Calu3 (cell line): ENCODE measurements at regions not wholly inside any gene's neighbourhood (a gene's known extent, or its start where the extent isn't known, plus 50 kb on each side); places are given as distances from the start of the nearest gene placed in this dataset.

Source experiments
- BruUV-seq: library from RNA; stranded (reverse); fragments of 400-500 nt; replicated peaks from 2 replicates; lab custom pipeline; 2021; lab: Mats Ljungman, UMichigan
- CTCF ChIA-PET: fragments of 300-600 bp; sonication (Branson Sonifier 250); formaldehyde crosslinking; loops from one replicate; lab custom pipeline; 2022; ENCODE audit warnings: antibody characterized with exemption; lab: Charles Lee
- DNase-seq: peaks from one replicate; pipeline ENCODE4 v3.0.0; 2022
- H3K27ac Mint-ChIP-seq: one replicate; pipeline ENCODE4 v1.8.0; 2022; ENCODE audit warnings: mixed read lengths; ENCODE audit not compliant: unreplicated experiment
- H3K27me3 Mint-ChIP-seq: one replicate; pipeline ENCODE4 v1.8.0; 2022; ENCODE audit warnings: mixed read lengths; ENCODE audit not compliant: unreplicated experiment
- H3K36me3 Mint-ChIP-seq: one replicate; pipeline ENCODE4 v1.8.0; 2022; ENCODE audit warnings: mild to moderate bottlenecking, moderate library complexity, mixed read lengths; ENCODE audit not compliant: insufficient read depth, unreplicated experiment
- H3K4me1 Mint-ChIP-seq: one replicate; pipeline ENCODE4 v1.8.0; 2022; ENCODE audit warnings: mild to moderate bottlenecking, low read depth, mixed read lengths; ENCODE audit not compliant: unreplicated experiment
- H3K4me3 Mint-ChIP-seq: one replicate; pipeline ENCODE4 v1.8.0; 2022; ENCODE audit warnings: mild to moderate bottlenecking, low read depth, moderate library complexity, mixed read lengths; ENCODE audit not compliant: unreplicated experiment
- H3K9me3 Mint-ChIP-seq: one replicate; pipeline ENCODE4 v1.8.0; 2022; ENCODE audit warnings: low read depth, mixed read lengths; ENCODE audit not compliant: unreplicated experiment
- intact Hi-C: fragments of 100-400 bp; cut with micrococcal nuclease; formaldehyde crosslinking; loops from one replicate; pipeline ENCODE4 v1.10.0; 2022; ENCODE audit not compliant: unreplicated experiment
- TF ChIP-seq, protein P1 (sequence below): fragments of 200-600 bp; IDR thresholded peaks from one replicate; pipeline ENCODE4 v1.8.0; 2022; ENCODE audit warnings: antibody characterized with exemption; ENCODE audit not compliant: unreplicated experiment

GRCh38 chr13:111537115-111537728 is 216.8 kb downstream of the TEX29 start:
- H3K9me3 Mint-ChIP-seq = no peaks in the 10 kb centered on the region
- intact Hi-C loops = no loop called here
- H3K4me3 Mint-ChIP-seq = no peak overlapping the region
- no TSS peak for BruUV-seq
- no peak overlapping the region for H3K27ac Mint-ChIP-seq
- DNase-seq = no peak
- no peaks in the 10 kb centered on the region for H3K36me3 Mint-ChIP-seq
- TF ChIP-seq, protein P1, sequence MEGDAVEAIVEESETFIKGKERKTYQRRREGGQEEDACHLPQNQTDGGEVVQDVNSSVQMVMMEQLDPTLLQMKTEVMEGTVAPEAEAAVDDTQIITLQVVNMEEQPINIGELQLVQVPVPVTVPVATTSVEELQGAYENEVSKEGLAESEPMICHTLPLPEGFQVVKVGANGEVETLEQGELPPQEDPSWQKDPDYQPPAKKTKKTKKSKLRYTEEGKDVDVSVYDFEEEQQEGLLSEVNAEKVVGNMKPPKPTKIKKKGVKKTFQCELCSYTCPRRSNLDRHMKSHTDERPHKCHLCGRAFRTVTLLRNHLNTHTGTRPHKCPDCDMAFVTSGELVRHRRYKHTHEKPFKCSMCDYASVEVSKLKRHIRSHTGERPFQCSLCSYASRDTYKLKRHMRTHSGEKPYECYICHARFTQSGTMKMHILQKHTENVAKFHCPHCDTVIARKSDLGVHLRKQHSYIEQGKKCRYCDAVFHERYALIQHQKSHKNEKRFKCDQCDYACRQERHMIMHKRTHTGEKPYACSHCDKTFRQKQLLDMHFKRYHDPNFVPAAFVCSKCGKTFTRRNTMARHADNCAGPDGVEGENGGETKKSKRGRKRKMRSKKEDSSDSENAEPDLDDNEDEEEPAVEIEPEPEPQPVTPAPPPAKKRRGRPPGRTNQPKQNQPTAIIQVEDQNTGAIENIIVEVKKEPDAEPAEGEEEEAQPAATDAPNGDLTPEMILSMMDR = no peak
- H3K27me3 Mint-ChIP-seq = peaks cover 12% of the 10 kb centered on the region
- H3K4me1 Mint-ChIP-seq = no peaks in the 10 kb centered on the region
- CTCF ChIA-PET = no interaction called here

DNA sequence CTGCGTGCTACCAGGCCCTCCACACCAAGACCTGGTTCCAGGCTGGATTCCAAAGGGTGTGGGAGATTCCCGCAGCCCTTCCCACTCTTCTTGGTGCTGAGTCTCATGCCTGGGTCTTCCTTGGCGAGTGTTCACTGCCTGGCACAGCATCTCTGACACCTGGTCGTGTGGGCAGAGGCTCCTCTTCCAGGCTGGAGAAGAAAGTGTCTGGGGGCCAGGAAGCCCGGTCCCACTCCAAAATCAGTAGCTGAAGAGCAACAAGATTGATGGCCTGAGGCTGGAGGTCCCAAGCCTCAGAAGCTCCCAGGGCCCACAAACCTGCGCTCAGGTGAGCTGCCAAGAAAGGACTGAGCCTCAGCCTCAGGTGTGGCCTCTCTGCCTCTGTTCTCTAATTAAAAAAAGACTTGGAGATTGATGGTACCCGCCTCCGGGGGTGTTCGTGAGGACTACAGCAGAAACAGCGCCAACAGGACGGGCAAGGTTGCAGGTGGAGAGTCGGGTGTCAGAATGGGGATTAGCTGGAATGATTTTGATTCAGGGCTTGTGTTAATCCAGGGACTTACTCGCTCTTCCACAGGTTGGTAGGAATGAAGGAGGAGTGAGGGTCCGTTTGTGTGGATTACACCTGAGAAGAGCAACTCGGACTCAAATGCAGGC is 217.5 kb downstream of the TEX29 start:
- Mint-ChIP-seq H3K27me3 (peaks cover 8% of the 10 kb centered on the region), H3K36me3 (no peaks in the 10 kb centered on the region), H3K27ac (no peak overlapping the region), H3K4me3 (no peak overlapping the region), H3K4me1 (no peaks in the 10 kb centered on the region), H3K9me3 (peaks cover under 1% of the 10 kb centered on the region)
- CTCF ChIA-PET = no interaction called here
- no peak for DNase-seq
- intact Hi-C loops = no loop called here
- TF ChIP-seq, protein P1 = no peak
- no TSS peak for BruUV-seq

GRCh38 chr13:111539252-111539651 is 218.8 kb downstream of the TEX29 start:
- H3K4me3 Mint-ChIP-seq = no peak overlapping the region
- TF ChIP-seq, protein P1 = no peak
- no peak for DNase-seq
- CTCF ChIA-PET = no interaction called here
- H3K4me1 Mint-ChIP-seq = no peaks in the 10 kb centered on the region
- no peaks in the 10 kb centered on the region for H3K36me3 Mint-ChIP-seq
- intact Hi-C loops = no loop called here
- BruUV-seq = no TSS peak
- peaks cover 2% of the 10 kb centered on the region for H3K9me3 Mint-ChIP-seq
- no peaks in the 10 kb centered on the region for H3K27me3 Mint-ChIP-seq
- no peak overlapping the region for H3K27ac Mint-ChIP-seq

DNA sequence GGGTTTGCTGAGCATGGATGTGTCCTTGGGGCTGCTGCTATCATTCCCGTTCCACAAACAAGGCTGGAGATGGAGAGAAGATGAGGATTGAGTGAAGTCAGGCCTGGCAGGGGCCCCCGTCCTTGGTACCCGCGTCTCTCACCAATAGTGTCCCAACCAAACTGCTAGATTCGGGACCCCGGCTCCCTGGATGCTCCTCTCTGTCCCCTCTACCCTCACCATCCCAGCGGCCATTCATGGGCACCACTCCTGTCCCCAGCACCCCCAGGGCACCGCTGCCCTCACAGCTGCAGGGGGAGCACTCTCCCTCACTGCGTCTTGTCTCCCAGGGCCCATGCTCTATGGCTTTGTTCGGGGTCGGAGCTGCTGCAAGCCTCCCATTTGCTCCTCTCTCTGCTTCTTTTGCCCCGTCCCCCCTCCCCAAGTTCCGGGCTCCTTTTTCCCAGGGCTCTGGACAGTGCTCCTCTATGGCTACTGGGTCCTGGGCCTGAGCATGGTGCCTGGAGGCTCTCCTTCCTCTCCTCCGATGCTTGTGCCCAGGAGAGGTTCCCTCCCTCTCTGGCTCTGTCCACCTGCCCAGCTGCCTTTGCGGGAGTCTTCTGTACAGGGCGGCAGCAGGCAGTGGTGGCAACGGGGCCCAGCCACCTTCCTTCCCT is 219.5 kb downstream of the TEX29 start:
- intact Hi-C loops = no loop called here
- H3K36me3 Mint-ChIP-seq = no peaks in the 10 kb centered on the region

More for the DNA sequence above, 219.5 kb downstream of the TEX29 start:
- no peak for DNase-seq
- Mint-ChIP-seq H3K27me3 (no peaks in the 10 kb centered on the region), H3K4me3 (no peak overlapping the region), H3K27ac (no peak overlapping the region), H3K4me1 (no peaks in the 10 kb centered on the region), H3K9me3 (peaks cover 2% of the 10 kb centered on the region)
- TF ChIP-seq, protein P1 = no peak
- CTCF ChIA-PET = no interaction called here
- BruUV-seq = no TSS peak
